ENCODE measurements at regions not wholly inside any gene's neighbourhood (a gene's known extent, or its start where the extent isn't known, plus 50 kb on each side); places are given as distances from the start of the nearest gene placed in this dataset.

GRCh38 chr20:52614051-52614863 is 357.9 kb upstream of the TSHZ2 start:
- DNase-seq (ENCODE audit: low read depth, low spot score): no peak
- H3K9me3 ChIP-seq (ENCODE audit: low read depth, low read length): no peaks in the 10 kb centered on the region
- no peaks in the 10 kb centered on the region for H3K36me3 ChIP-seq (ENCODE audit: insufficient read depth, low read length)
- no peak overlapping the region for H3K27ac ChIP-seq
- H3K9ac ChIP-seq (ENCODE audit: insufficient read length): no peak overlapping the region
- TF ChIP-seq FOXP2 (optimal IDR thresholded peaks at IDR 0.05; ENCODE audit: control extremely low read depth, extremely low read length, insufficient read depth) (no peak), EZH2 (IDR thresholded peaks at IDR 0.05) (no peak), POLR2AphosphoS5 (IDR thresholded peaks at IDR 0.05; ENCODE audit: borderline replicate concordance, low read depth, low read length) (no peak)
- H3K4me3 ChIP-seq: no peak overlapping the region

- no peaks in the 10 kb centered on the region for H3K36me3 ChIP-seq (ENCODE audit: insufficient read depth, low read length)
- H3K27ac ChIP-seq: no peak overlapping the region
- no peaks in the 10 kb centered on the region for H3K9me3 ChIP-seq (ENCODE audit: low read depth, low read length)
- H3K4me3 ChIP-seq: no peak overlapping the region
- DNase-seq (ENCODE audit: low read depth, low spot score): no peak
- no peak for TF ChIP-seq EZH2 (IDR thresholded peaks at IDR 0.05)
- TF ChIP-seq POLR2AphosphoS5 (IDR thresholded peaks at IDR 0.05; ENCODE audit: borderline replicate concordance, low read depth, low read length): no peak
- TF ChIP-seq FOXP2 (optimal IDR thresholded peaks at IDR 0.05; ENCODE audit: control extremely low read depth, extremely low read length, insufficient read depth): no peak
- H3K9ac ChIP-seq (ENCODE audit: insufficient read length): no peak overlapping the region
These were observed 360.0 kb upstream of the TSHZ2 start for GRCh38 chr20:52612046-52612632.

- Histone ChIP-seq H3K27ac (no peak overlapping the region), H3K9ac (ENCODE audit: insufficient read length) (no peak overlapping the region), H3K36me3 (ENCODE audit: insufficient read depth, low read length) (no peaks in the 10 kb centered on the region), H3K4me3 (no peak overlapping the region), H3K9me3 (ENCODE audit: low read depth, low read length) (no peaks in the 10 kb centered on the region)
- DNase-seq (ENCODE audit: low read depth, low spot score): no peak
- no peak for TF ChIP-seq EZH2 (IDR thresholded peaks at IDR 0.05)
- TF ChIP-seq FOXP2 (optimal IDR thresholded peaks at IDR 0.05; ENCODE audit: control extremely low read depth, extremely low read length, insufficient read depth): no peak
- TF ChIP-seq POLR2AphosphoS5 (IDR thresholded peaks at IDR 0.05; ENCODE audit: borderline replicate concordance, low read depth, low read length): no peak
These were observed 361.4 kb upstream of the TSHZ2 start for GRCh38 chr20:52610749-52611148.

DNA sequence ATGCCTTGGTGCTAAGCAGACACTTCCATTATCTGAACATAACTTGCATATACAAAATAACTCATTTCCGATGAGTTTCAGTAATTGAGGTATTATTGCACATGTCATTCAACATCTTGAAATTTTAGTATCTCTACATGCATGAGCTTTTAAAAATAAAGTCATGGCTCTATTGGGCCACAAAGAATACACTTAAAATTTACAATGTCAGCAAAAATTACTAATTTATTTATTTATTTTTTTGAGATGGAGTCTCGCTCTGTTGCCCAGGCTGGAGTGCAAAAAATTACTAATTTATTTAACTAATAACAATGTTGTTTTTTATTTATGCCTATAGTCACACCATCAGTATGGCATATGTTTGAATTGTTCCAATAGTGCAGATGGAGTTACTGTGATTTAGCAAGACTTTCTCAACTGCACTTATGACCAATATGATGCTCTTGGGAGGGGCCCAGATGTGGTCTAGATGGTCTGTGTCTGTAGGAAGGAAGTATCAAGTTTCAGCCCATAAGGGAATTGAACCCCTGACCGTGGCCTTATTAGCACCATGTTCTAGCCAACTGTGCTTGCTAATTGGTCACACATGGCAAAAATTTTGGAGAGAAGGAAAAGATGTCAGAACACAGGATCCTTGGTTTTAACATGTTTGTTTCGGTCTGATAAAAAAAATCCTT is 370.7 kb upstream of the TSHZ2 start:
- H3K9ac ChIP-seq (ENCODE audit: insufficient read length): no peak overlapping the region
- H3K36me3 ChIP-seq (ENCODE audit: insufficient read depth, low read length): no peaks in the 10 kb centered on the region
- DNase-seq (ENCODE audit: low read depth, low spot score): no peak
- H3K27ac ChIP-seq: no peak overlapping the region
- H3K4me3 ChIP-seq: no peak overlapping the region
- TF ChIP-seq POLR2AphosphoS5 (IDR thresholded peaks at IDR 0.05; ENCODE audit: borderline replicate concordance, low read depth, low read length) (no peak), FOXP2 (optimal IDR thresholded peaks at IDR 0.05; ENCODE audit: control extremely low read depth, extremely low read length, insufficient read depth) (no peak), EZH2 (IDR thresholded peaks at IDR 0.05) (no peak)
- H3K9me3 ChIP-seq (ENCODE audit: low read depth, low read length): no peaks in the 10 kb centered on the region

DNA sequence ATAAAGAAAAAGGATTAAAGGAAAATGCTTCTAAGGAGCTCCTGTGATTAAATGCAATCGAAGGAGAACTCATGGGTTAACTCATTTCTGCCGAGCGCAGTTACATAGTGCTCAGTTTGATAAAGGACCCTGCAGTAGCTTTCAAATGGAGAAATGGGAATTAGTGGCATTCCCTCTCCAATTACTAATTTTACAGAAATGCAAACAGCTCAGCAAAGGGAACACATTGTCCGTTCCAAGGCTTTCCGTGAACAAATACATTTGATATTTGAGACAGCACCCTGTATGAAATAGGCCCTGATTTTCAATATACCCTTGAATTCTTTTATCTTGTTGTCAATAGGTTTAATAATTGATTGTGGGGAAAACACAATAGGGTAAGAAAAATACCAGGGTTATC is 375.9 kb upstream of the TSHZ2 start:
- H3K9me3 ChIP-seq (ENCODE audit: low read depth, low read length): no peaks in the 10 kb centered on the region
- H3K36me3 ChIP-seq (ENCODE audit: insufficient read depth, low read length): no peaks in the 10 kb centered on the region
- no peak for DNase-seq (ENCODE audit: low read depth, low spot score)
- H3K27ac ChIP-seq: no peak overlapping the region
- no peak overlapping the region for H3K9ac ChIP-seq (ENCODE audit: insufficient read length)
- TF ChIP-seq POLR2AphosphoS5 (IDR thresholded peaks at IDR 0.05; ENCODE audit: borderline replicate concordance, low read depth, low read length) (no peak), FOXP2 (optimal IDR thresholded peaks at IDR 0.05; ENCODE audit: control extremely low read depth, extremely low read length, insufficient read depth) (no peak), EZH2 (IDR thresholded peaks at IDR 0.05) (no peak)
- H3K4me3 ChIP-seq: no peak overlapping the region

GRCh38 chr20:52595518-52595917 is 376.6 kb upstream of the TSHZ2 start:
- Histone ChIP-seq H3K9me3 (ENCODE audit: low read depth, low read length) (no peaks in the 10 kb centered on the region), H3K27ac (no peak overlapping the region), H3K9ac (ENCODE audit: insufficient read length) (no peak overlapping the region), H3K4me3 (no peak overlapping the region), H3K36me3 (ENCODE audit: insufficient read depth, low read length) (no peaks in the 10 kb centered on the region)
- no peak for DNase-seq (ENCODE audit: low read depth, low spot score)
- TF ChIP-seq EZH2 (IDR thresholded peaks at IDR 0.05): no peak
- TF ChIP-seq POLR2AphosphoS5 (IDR thresholded peaks at IDR 0.05; ENCODE audit: borderline replicate concordance, low read depth, low read length): no peak
- TF ChIP-seq FOXP2 (optimal IDR thresholded peaks at IDR 0.05; ENCODE audit: control extremely low read depth, extremely low read length, insufficient read depth): no peak

DNA sequence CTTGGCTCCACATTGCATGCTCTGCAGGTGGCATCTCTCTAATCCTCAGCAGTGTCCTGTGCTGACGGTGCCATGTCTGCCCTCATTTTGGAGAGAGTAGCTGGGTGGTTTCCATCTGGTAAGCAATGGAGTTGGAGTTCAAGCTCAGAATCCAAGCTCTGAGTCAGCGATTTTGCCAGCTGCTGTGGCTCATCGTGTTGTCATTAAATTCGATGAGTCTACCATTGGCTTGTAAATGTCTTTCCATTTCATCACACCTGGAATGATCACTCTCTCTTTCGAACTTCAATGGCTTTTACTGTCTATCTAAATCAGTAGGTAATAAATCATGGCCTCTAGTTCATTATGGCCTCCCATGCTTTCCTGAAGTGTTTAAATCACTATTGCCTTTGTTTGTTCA is 378.5 kb upstream of the TSHZ2 start:
- H3K4me3 ChIP-seq: no peak overlapping the region
- TF ChIP-seq EZH2 (IDR thresholded peaks at IDR 0.05) (no peak), FOXP2 (optimal IDR thresholded peaks at IDR 0.05; ENCODE audit: control extremely low read depth, extremely low read length, insufficient read depth) (no peak), POLR2AphosphoS5 (IDR thresholded peaks at IDR 0.05; ENCODE audit: borderline replicate concordance, low read depth, low read length) (no peak)

DNA sequence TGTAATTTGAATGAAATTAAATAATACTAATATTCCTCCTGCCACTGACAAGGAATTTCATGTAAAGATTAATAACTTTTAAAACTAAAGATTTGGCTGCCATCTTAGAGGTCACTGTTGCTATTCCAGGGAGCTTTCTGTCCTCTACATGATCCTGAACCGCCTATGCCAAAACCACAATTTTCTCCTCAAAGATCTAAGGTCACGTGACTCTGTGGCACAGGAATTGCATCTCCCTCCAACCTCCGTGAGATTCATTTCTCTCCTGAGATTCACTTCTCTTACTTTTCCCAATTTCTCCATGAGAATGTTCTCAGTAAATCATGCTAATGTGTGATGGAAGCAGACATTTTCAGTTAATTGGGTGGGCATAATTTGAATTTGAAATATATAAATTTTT is 379.6 kb upstream of the TSHZ2 start:
- no peak overlapping the region for H3K4me3 ChIP-seq
- H3K36me3 ChIP-seq (ENCODE audit: insufficient read depth, low read length): no peaks in the 10 kb centered on the region
- no peak overlapping the region for H3K27ac ChIP-seq
- H3K9ac ChIP-seq (ENCODE audit: insufficient read length): no peak overlapping the region
- H3K9me3 ChIP-seq (ENCODE audit: low read depth, low read length): no peaks in the 10 kb centered on the region
- TF ChIP-seq POLR2AphosphoS5 (IDR thresholded peaks at IDR 0.05; ENCODE audit: borderline replicate concordance, low read depth, low read length): no peak
- TF ChIP-seq FOXP2 (optimal IDR thresholded peaks at IDR 0.05; ENCODE audit: control extremely low read depth, extremely low read length, insufficient read depth): no peak
- no peak for TF ChIP-seq EZH2 (IDR thresholded peaks at IDR 0.05)
- DNase-seq (ENCODE audit: low read depth, low spot score): no peak

More for the DNA sequence above, 378.5 kb upstream of the TSHZ2 start:
- H3K27ac ChIP-seq: no peak overlapping the region
- no peak for DNase-seq (ENCODE audit: low read depth, low spot score)
- H3K9me3 ChIP-seq (ENCODE audit: low read depth, low read length): no peaks in the 10 kb centered on the region
- no peaks in the 10 kb centered on the region for H3K36me3 ChIP-seq (ENCODE audit: insufficient read depth, low read length)
- no peak overlapping the region for H3K9ac ChIP-seq (ENCODE audit: insufficient read length)

All from SK-N-MC (cell line).